H1 (cell line): ENCODE measurements at regions not wholly inside any gene's neighbourhood (a gene's known extent, or its start where the extent isn't known, plus 50 kb on each side); places are given as distances from the start of the nearest gene placed in this dataset.

Experiments used
- CTCF ChIA-PET: fragments of 300-600 bp; sonication (Branson Sonifier 250); formaldehyde crosslinking; loops from one replicate; lab custom pipeline; 2021; ENCODE audit not compliant: partially characterized antibody; lab: Charles Lee
- POLR2A ChIA-PET: fragments of 300-600 bp; sonication (Branson Sonifier 250); formaldehyde crosslinking; loops from one replicate; lab custom pipeline; 2021; ENCODE audit warnings: inconsistent platforms; ENCODE audit not compliant: partially characterized antibody; lab: Charles Lee
- DNase-seq, 2 experiments: peaks; one replicate each; pipeline versions ENCODE4 v3.0.0 to v3.0.0-alpha.2; 2010 to 2022; ENCODE audit warnings: low spot score in 2 of 2, low read depth in 1 of 2, mixed read lengths in 1 of 2
- FAIRE-seq: peaks from 2 replicates; lab custom pipeline; 2011; peaks lifted over from hg19 to GRCh38; lab: Jason Lieb, UNC
- H2AFZ ChIP-seq: 2 replicates; pipeline ENCODE4 v1.8.1; 2012; ENCODE audit warnings: low read length, inconsistent platforms
- H2AK5ac ChIP-seq: 2 replicates; pipeline ENCODE4 v1.6.1; 2013; ENCODE audit warnings: low read depth, low read length
- H2BK120ac ChIP-seq: replicated peaks from 2 replicates; pipeline ENCODE3; 2013; ENCODE audit warnings: low read depth, low read length, inconsistent platforms
- H2BK12ac ChIP-seq: 2 replicates; pipeline ENCODE4 v1.6.1; 2013; ENCODE audit warnings: low read depth, low read length
- H2BK15ac ChIP-seq: 2 replicates; pipeline ENCODE4 v1.6.1; 2013; ENCODE audit warnings: low read length
- H2BK20ac ChIP-seq: 2 replicates; pipeline ENCODE4 v1.6.1; 2013; ENCODE audit warnings: low read length
- H2BK5ac ChIP-seq: 2 replicates; pipeline ENCODE4 v1.6.1; 2013; ENCODE audit warnings: low read depth, low read length
- H3K14ac ChIP-seq: 2 replicates; pipeline ENCODE4 v1.6.1; 2013; ENCODE audit warnings: inconsistent platforms; ENCODE audit not compliant: insufficient read length
- H3K18ac ChIP-seq: 2 replicates; pipeline ENCODE4 v1.6.1; 2013; ENCODE audit warnings: low read length; ENCODE audit errors: extremely low read depth
- H3K23ac ChIP-seq: 2 replicates; pipeline ENCODE4 v1.6.1; 2013; ENCODE audit warnings: inconsistent platforms; ENCODE audit not compliant: insufficient read length
- H3K23me2 ChIP-seq: 2 replicates; pipeline ENCODE4 v1.6.1; 2013; ENCODE audit warnings: low read depth, low read length
- H3K27ac ChIP-seq: 2 replicates; pipeline ENCODE4 v1.6.1; 2011; ENCODE audit warnings: low read depth, low read length, inconsistent platforms
- H3K27me3 ChIP-seq, 4 experiments: replicated peaks in 1 of 4; 1 replicate in 1 of 4; 2 replicates in 3 of 4; pipeline versions ENCODE4 v1.6.1 to v1.8.1; 2011 to 2013; ENCODE audit warnings: low read length in 3 of 4, mild to moderate bottlenecking in 3 of 4, inconsistent platforms in 2 of 4, mixed read lengths in 2 of 4, moderate library complexity in 1 of 4; ENCODE audit not compliant: control insufficient read depth in 3 of 4, insufficient read depth in 3 of 4; ENCODE audit errors: extremely low read depth in 1 of 4
- H3K36me3 ChIP-seq, 4 experiments: 2 replicates each; pipeline versions ENCODE4 v1.6.1 to v1.8.1; 2011 to 2013; ENCODE audit warnings: mild to moderate bottlenecking in 4 of 4, low read length in 3 of 4, moderate library complexity in 2 of 4, control low read depth in 1 of 4, inconsistent platforms in 1 of 4; ENCODE audit not compliant: insufficient read depth in 4 of 4, control insufficient read depth in 2 of 4
- H3K4ac ChIP-seq: replicated peaks from 2 replicates; pipeline ENCODE3; 2013; ENCODE audit warnings: low read length, low read depth, mixed read lengths, inconsistent platforms; ENCODE audit not compliant: insufficient read length
- H3K4me1 ChIP-seq, 4 experiments: replicated peaks in 1 of 4; 1 replicate in 1 of 4; 2 replicates in 3 of 4; pipeline versions ENCODE4 v1.6.1 to v1.8.1; 2011 to 2013; ENCODE audit warnings: low read length in 3 of 4, inconsistent platforms in 2 of 4, mixed read lengths in 1 of 4; ENCODE audit not compliant: insufficient read depth in 4 of 4, control insufficient read depth in 3 of 4
- H3K4me2 ChIP-seq, 2 experiments: 2 replicates each; pipeline versions ENCODE4 v1.6.1 to v1.8.1; 2011 to 2013; ENCODE audit warnings: low read depth in 2 of 2, low read length in 2 of 2, control low read depth in 1 of 2, inconsistent platforms in 1 of 2, mild to moderate bottlenecking in 1 of 2; ENCODE audit not compliant: insufficient read depth in 1 of 2
- H3K4me3 ChIP-seq, 4 experiments: fragments of 200-600, 300-600 bp in 1 of 4; sonication (generic), shearing (Covaris generic), sonication (Bioruptor Twin) in 1 of 4; 2 replicates each; pipeline versions ENCODE4 v1.5.1 to v1.8.1; 2011 to 2016; ENCODE audit warnings: low read length in 4 of 4, low read depth in 3 of 4, control low read depth in 2 of 4, inconsistent platforms in 2 of 4, mild to moderate bottlenecking in 2 of 4, mixed read lengths in 1 of 4, moderate library complexity in 1 of 4; ENCODE audit not compliant: insufficient read depth in 2 of 4; ENCODE audit errors: extremely low read depth in 1 of 4
- H3K56ac ChIP-seq: replicated peaks from 2 replicates; pipeline ENCODE3; 2013; ENCODE audit warnings: low read depth, mild to moderate bottlenecking, mixed read lengths, low read length, inconsistent platforms; ENCODE audit not compliant: insufficient read length
- H3K79me1 ChIP-seq: 2 replicates; pipeline ENCODE4 v1.6.1; 2013; ENCODE audit warnings: low read depth, low read length, control low read depth
- H3K79me2 ChIP-seq, 2 experiments: 2 replicates each; pipeline versions ENCODE4 v1.6.1 to v1.8.1; 2012 to 2013; ENCODE audit warnings: low read length in 2 of 2, mild to moderate bottlenecking in 2 of 2, inconsistent platforms in 1 of 2; ENCODE audit not compliant: insufficient read depth in 2 of 2, control insufficient read depth in 1 of 2
- H3K9ac ChIP-seq, 4 experiments: replicated peaks in 1 of 4; 1 replicate in 1 of 4; 2 replicates in 3 of 4; pipeline versions ENCODE4 v1.6.1 to v1.8.1; 2011 to 2013; ENCODE audit warnings: low read depth in 3 of 4, low read length in 3 of 4, control low read depth in 2 of 4, mild to moderate bottlenecking in 2 of 4, moderate library complexity in 2 of 4, inconsistent platforms in 1 of 4; ENCODE audit errors: extremely low read depth in 1 of 4
- H3K9me3 ChIP-seq, 2 experiments: 2 replicates each; pipeline versions ENCODE4 v1.6.1 to v1.8.1; 2012 to 2013; ENCODE audit warnings: mild to moderate bottlenecking in 2 of 2, moderate library complexity in 2 of 2, control low read depth in 1 of 2, inconsistent platforms in 1 of 2, low read depth in 1 of 2, low read length in 1 of 2, mixed read lengths in 1 of 2; ENCODE audit not compliant: insufficient read depth in 2 of 2
- H4K20me1 ChIP-seq, 2 experiments: replicated peaks in 1 of 2; 2 replicates each; pipeline versions ENCODE3 to v1.8.1; 2011 to 2013; ENCODE audit warnings: inconsistent platforms in 2 of 2, low read length in 2 of 2, mild to moderate bottlenecking in 1 of 2; ENCODE audit not compliant: insufficient read depth in 2 of 2, control insufficient read depth in 1 of 2
- H4K5ac ChIP-seq: 2 replicates; pipeline ENCODE4 v1.6.1; 2013; ENCODE audit warnings: low read length, low read depth, mixed read lengths, inconsistent platforms; ENCODE audit not compliant: insufficient read length
- H4K8ac ChIP-seq: 2 replicates; pipeline ENCODE4 v1.8.0; 2013; ENCODE audit warnings: mild to moderate bottlenecking, moderate library complexity, low read length, inconsistent platforms; ENCODE audit not compliant: insufficient read depth; ENCODE audit errors: extremely low read depth
- H4K91ac ChIP-seq: replicated peaks from 2 replicates; pipeline ENCODE3; 2013; ENCODE audit warnings: low read length, mixed read lengths, inconsistent platforms; ENCODE audit not compliant: insufficient read length
- BACH1 ChIP-seq: IDR thresholded peaks from 2 replicates; pipeline ENCODE4 v1.6.1; 2012; ENCODE audit warnings: low read length, improper control_type of control experiment
- CHD1 ChIP-seq: IDR thresholded peaks from 2 replicates; pipeline ENCODE4 v1.6.1; 2012; ENCODE audit warnings: low read depth, low read length, improper control_type of control experiment
- KDM1A ChIP-seq: fragments of 200-600, 300-600 bp; sonication (generic); IDR thresholded peaks from 2 replicates; pipeline ENCODE4 v1.7.1; 2016; ENCODE audit warnings: mild to moderate bottlenecking, low read length, borderline replicate concordance
- WGBS, 2 experiments: shearing (Covaris generic) in 1 of 2; methylation state at CpG; one replicate each; pipeline versions ENCODE4 v1.1.6 to v1.1.7; 2013 to 2015; ENCODE audit warnings: low lambda C conversion rate in 2 of 2, mixed read lengths in 2 of 2, inconsistent platforms in 1 of 2, low coverage in 1 of 2, missing lambda C conversion rate in 1 of 2; ENCODE audit not compliant: insufficient replicate concordance in 2 of 2, insufficient coverage in 1 of 2, insufficient read length in 1 of 2; ENCODE audit errors: extremely low coverage in 1 of 2, missing lambda C conversion rate in 1 of 2; 5-methylcytosine and 5-hydroxymethylcytosine counted together

DNA sequence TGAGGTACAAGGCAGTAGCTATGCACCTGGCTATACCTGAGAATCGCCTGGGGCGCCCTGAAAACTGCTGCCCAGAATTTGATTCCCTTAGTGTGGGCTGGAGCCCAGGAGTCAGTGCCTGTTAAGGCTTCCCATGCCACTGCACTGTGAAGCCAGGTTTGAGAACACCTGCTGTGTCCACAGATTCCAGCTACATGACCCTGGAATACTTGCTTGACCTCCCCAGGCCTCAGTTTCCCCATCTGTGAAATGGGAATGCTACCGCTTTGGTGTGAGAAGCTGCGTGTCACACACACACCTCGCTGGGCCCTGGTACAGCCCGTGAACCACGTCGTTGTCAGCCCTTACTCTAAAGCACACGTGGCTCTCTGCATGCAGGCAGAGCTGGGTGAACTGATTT lies 271.0 kb downstream of the C16orf95 start:
- TF ChIP-seq KDM1A (0 out of 2 replicates have a peak, but pooled peaks have one; percentile 7), BACH1 (no peak), CHD1 (no peak)
- Histone ChIP-seq H3K23ac (no peak overlapping the region), H3K36me3 (no peaks in the 10 kb centered on the region), H3K79me1 (no peaks in the 10 kb centered on the region), H3K9me3 (no peaks in the 10 kb centered on the region), H3K4ac (no peak overlapping the region), H4K8ac (0 out of 2 replicates have a peak overlapping the region, but pooled peaks have one; percentile 18), H3K27me3 (no peaks in the 10 kb centered on the region), H2AFZ (no peak overlapping the region), H3K79me2 (no peaks in the 10 kb centered on the region), H3K4me3 (no peak overlapping the region), H2AK5ac (no peak overlapping the region; the same call in 1 of the 2 replicates), H4K5ac (no peak overlapping the region), H3K9ac (no peak overlapping the region), H4K20me1 (peaks cover 0 to 2% of the 10 kb centered on the region in 2 experiments), H2BK15ac (no peak overlapping the region), H3K4me2 (no peak overlapping the region), H3K27ac (no peak overlapping the region), H4K91ac (no peak overlapping the region), H2BK5ac (no peak overlapping the region), H3K23me2 (no peaks in the 10 kb centered on the region), H3K4me1 (peaks cover 3 to 11% (median 6%) of the 10 kb centered on the region in 4 experiments; a peak in 5 of 7 replicates), H3K56ac (no peak overlapping the region), H2BK120ac (no peak overlapping the region), H2BK20ac (no peak overlapping the region), H3K14ac (no peak overlapping the region), H3K18ac (no peak overlapping the region), H2BK12ac (peak overlapping the region; percentile 18; the same call in 1 of the 2 replicates)
- DNase-seq (no peak), FAIRE-seq (no peak)
- ChIA-PET POLR2A (no interaction called here), CTCF (interaction anchor here (1.0 to 3.7 kb wide), 4 partner anchors 13 to 285 kb away, joined by 3 to 22 read pairs (median 6); no protein-coding TSS in a partner anchor)
- WGBS, 2 experiments, result 94% methylated on average over 9 of the region's 9 CpGs; no CpG with 5 or more reads in 1 of the 2 experiments
